ENCODE measurements at regions not wholly inside any gene's neighbourhood (a gene's known extent, or its start where the extent isn't known, plus 50 kb on each side); places are given as distances from the start of the nearest gene placed in this dataset.

DNA sequence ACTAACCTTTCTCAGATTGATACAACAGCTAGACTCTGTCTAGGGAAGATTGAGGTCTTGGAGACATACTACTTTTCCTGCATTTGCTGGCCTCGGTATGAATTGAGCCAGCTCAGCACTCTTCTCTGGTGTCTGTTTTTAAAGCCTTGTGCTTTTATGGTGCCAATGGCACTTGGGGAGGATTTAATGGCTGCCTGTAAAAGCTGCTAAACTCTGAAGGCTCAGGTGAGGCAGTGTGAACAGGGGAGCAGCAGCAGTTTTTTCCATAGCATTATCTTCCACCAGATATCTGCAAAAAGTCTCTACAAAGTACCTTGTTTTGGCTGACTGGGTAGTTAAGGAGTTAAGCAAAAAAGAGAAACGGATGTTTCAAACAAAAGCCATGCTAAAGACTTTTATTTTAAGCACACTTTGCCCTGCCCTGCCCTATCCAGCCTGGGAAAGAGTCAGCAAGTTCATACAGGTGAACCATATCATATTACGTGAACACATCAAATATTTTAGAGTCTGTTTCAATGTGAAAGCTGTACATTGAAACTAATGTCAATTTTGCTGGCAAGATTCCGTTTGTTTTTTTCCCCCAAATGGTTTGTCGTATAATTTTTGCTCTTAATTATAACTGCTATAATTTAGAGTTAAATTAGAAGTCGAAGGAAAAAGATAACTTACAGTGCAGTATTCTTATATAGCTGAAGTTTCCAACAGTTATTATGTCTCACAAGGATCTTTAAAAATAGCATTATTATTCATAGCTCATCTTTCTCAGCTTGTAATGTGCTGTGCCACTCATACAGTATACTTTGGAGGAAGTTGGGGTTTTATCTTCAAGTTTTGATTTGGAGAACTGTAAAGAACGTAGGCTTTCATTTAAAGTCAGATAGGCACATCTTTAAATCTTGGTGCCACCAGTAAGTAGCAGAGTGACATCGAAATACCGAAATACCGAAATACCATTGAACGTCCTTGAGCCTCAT, 424.1 kb upstream of the CD180 start:
- no peak overlapping the region for H3K4me3 Mint-ChIP-seq
- no peaks in the 10 kb centered on the region for H3K36me3 Mint-ChIP-seq (ENCODE audit: low read depth)
- peaks cover 24% of the 10 kb centered on the region for H3K4me1 Mint-ChIP-seq
- peaks cover 4% of the 10 kb centered on the region for H3K9me3 Mint-ChIP-seq
- no peaks in the 10 kb centered on the region for H3K27me3 Mint-ChIP-seq (ENCODE audit: low read depth)
- H3K27ac Mint-ChIP-seq, result no peak overlapping the region
- TF ChIP-seq, protein P1, sequence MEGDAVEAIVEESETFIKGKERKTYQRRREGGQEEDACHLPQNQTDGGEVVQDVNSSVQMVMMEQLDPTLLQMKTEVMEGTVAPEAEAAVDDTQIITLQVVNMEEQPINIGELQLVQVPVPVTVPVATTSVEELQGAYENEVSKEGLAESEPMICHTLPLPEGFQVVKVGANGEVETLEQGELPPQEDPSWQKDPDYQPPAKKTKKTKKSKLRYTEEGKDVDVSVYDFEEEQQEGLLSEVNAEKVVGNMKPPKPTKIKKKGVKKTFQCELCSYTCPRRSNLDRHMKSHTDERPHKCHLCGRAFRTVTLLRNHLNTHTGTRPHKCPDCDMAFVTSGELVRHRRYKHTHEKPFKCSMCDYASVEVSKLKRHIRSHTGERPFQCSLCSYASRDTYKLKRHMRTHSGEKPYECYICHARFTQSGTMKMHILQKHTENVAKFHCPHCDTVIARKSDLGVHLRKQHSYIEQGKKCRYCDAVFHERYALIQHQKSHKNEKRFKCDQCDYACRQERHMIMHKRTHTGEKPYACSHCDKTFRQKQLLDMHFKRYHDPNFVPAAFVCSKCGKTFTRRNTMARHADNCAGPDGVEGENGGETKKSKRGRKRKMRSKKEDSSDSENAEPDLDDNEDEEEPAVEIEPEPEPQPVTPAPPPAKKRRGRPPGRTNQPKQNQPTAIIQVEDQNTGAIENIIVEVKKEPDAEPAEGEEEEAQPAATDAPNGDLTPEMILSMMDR (IDR thresholded peaks at IDR 0.05; ENCODE audit: unreplicated experiment in 3 of 3), result no peak

DNA sequence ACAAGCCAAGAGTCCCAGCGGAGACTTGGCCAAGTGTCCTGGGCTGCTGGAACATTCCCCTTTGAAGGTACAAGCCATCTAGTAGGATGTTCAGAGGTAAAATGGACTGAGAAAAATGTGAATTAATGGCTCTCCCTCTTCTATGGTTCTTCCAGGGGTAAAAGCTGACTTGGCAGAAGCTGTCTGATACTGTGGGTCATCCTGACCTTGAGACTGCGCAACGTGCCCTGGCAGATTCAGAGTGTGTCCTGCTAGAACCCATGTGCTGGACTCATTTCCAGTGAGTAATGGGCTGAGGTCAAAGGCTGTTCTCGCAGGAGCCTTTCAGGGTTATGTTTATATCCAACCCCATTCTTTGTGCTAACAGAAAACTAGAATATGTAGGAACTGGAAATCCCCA, 423.0 kb upstream of the CD180 start:
- peaks cover 4% of the 10 kb centered on the region for H3K9me3 Mint-ChIP-seq
- no peak overlapping the region for H3K4me3 Mint-ChIP-seq
- H3K36me3 Mint-ChIP-seq (ENCODE audit: low read depth), result no peaks in the 10 kb centered on the region
- H3K4me1 Mint-ChIP-seq, result peaks cover 24% of the 10 kb centered on the region
- no peaks in the 10 kb centered on the region for H3K27me3 Mint-ChIP-seq (ENCODE audit: low read depth)
- H3K27ac Mint-ChIP-seq, result no peak overlapping the region
- TF ChIP-seq, protein P1 (IDR thresholded peaks at IDR 0.05; ENCODE audit: unreplicated experiment in 3 of 3), result no peak

DNA sequence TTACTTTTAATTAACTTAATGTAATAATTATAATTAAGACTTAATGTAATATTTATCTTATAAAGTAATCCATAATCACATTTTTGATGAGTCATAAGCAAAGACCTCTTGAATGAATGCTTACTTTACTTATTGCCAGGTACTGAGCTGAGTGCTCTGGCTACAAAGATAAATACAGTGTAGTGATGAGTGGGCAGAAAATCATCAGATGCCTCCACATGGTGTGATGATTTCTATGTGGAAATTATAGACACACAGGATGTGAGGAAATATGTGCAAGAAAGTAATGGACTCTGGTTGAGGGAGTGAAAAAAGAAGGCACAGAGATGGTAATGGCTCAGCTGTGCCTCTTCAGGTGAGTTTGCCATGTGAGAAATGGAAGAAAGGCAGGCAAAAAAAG, 422.6 kb upstream of the CD180 start:
- H3K9me3 Mint-ChIP-seq, result peaks cover 4% of the 10 kb centered on the region
- no peaks in the 10 kb centered on the region for H3K27me3 Mint-ChIP-seq (ENCODE audit: low read depth)
- H3K4me1 Mint-ChIP-seq, result peaks cover 24% of the 10 kb centered on the region
- no peaks in the 10 kb centered on the region for H3K36me3 Mint-ChIP-seq (ENCODE audit: low read depth)
- no peak overlapping the region for H3K27ac Mint-ChIP-seq
- TF ChIP-seq, protein P1 (IDR thresholded peaks at IDR 0.05; ENCODE audit: unreplicated experiment in 3 of 3), result no peak
- H3K4me3 Mint-ChIP-seq, result no peak overlapping the region

DNA sequence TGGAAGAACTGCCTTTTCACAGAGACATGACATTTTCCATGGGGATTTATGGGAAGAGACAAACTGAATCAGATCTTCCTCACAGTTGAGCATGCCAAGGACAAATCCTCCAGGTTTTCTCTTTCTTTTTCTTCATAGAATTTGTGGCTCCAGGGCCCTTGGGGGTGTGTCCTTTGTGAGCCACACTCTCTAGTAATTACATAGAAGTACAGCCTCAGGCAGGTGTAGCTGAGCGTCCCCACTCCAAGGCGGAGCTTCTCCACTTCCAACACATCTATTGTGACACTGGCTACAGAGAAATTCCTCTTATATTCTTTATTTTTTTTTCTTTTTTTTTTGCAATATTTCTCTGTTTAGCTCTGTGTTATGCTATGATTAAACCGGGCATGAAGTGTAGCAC, 420.5 kb upstream of the CD180 start:
- Mint-ChIP-seq H3K27ac (no peak overlapping the region), H3K9me3 (peaks cover 4% of the 10 kb centered on the region), H3K4me1 (peaks cover 11% of the 10 kb centered on the region), H3K36me3 (ENCODE audit: low read depth) (no peaks in the 10 kb centered on the region), H3K27me3 (ENCODE audit: low read depth) (no peaks in the 10 kb centered on the region), H3K4me3 (no peak overlapping the region)
- TF ChIP-seq, protein P1 (IDR thresholded peaks at IDR 0.05; ENCODE audit: unreplicated experiment in 3 of 3), result no peak

DNA sequence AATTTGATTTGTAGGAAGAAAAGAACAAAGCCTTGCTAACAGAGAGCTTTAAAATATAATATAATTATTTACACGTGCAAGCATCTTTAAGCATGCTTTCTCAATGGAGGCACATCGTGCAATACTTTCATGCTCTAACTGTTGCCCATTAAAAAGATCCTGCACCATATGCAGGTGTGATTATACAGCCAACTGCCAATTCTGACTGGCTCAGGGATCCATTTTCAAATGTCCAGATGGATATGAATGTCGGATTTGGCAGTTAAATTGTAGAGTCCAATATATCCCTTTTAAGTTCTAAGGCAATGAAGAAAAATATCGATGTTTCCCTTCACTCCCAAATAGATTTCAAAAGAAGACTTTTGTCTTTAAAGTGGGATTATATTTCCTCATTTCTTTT, 416.4 kb upstream of the CD180 start:
- H3K27ac Mint-ChIP-seq, result no peak overlapping the region
- H3K4me1 Mint-ChIP-seq, result no peaks in the 10 kb centered on the region
- peaks cover 3% of the 10 kb centered on the region for H3K36me3 Mint-ChIP-seq (ENCODE audit: low read depth)
- no peak overlapping the region for H3K4me3 Mint-ChIP-seq
- TF ChIP-seq, protein P1 (IDR thresholded peaks at IDR 0.05; ENCODE audit: unreplicated experiment in 3 of 3), result no peak
- H3K27me3 Mint-ChIP-seq (ENCODE audit: low read depth), result no peaks in the 10 kb centered on the region
- peaks cover 4% of the 10 kb centered on the region for H3K9me3 Mint-ChIP-seq

Data from nephron (organoid).